ENCODE measurements at regions not wholly inside any gene's neighbourhood (a gene's known extent, or its start where the extent isn't known, plus 50 kb on each side); places are given as distances from the start of the nearest gene placed in this dataset.

- no peak for TF ChIP-seq CTCF (conservative IDR thresholded peaks at IDR 0.05)
- TF ChIP-seq EZH2 (IDR thresholded peaks at IDR 0.05; ENCODE audit: low read depth) = no peak
Measured at GRCh38 chr18:61967252-61967891, 74.6 kb upstream of the RNF152 start.

All from PC-9 (cell line).